ENCODE measurements at regions not wholly inside any gene's neighbourhood (a gene's known extent, or its start where the extent isn't known, plus 50 kb on each side); places are given as distances from the start of the nearest gene placed in this dataset.

GRCh38 chr2:144703852-144704708 lies 184.2 kb upstream of the ZEB2 start:
- DNase-seq = peak; percentile 15 to 37
- Histone ChIP-seq H3K36me3 (no peaks in the 10 kb centered on the region), H3K27me3 (no peaks in the 10 kb centered on the region), H3K27ac (no peak overlapping the region), H3K9me3 (no peaks in the 10 kb centered on the region), H3K4me3 (no peak overlapping the region), H3K4me1 (no peaks in the 10 kb centered on the region)
- TF ChIP-seq CTCF (IDR thresholded peaks at IDR 0.05) (no peak), POLR2A (IDR thresholded peaks at IDR 0.05) (no peak)
- intact Hi-C loops (cut with DNase I; ENCODE audit: low total_unique reads) = no loop called here

GRCh38 chr2:144702051-144702450 lies 182.1 kb upstream of the ZEB2 start:
- Histone ChIP-seq H3K4me1 (no peaks in the 10 kb centered on the region), H3K9me3 (no peaks in the 10 kb centered on the region), H3K36me3 (no peaks in the 10 kb centered on the region), H3K27me3 (no peaks in the 10 kb centered on the region), H3K4me3 (no peak overlapping the region), H3K27ac (no peak overlapping the region)
- no peak for TF ChIP-seq POLR2A (IDR thresholded peaks at IDR 0.05)
- TF ChIP-seq CTCF (IDR thresholded peaks at IDR 0.05) = no peak
- intact Hi-C loops (cut with DNase I; ENCODE audit: low total_unique reads) = no loop called here
- DNase-seq = no peak

GRCh38 chr2:144701259-144701658 lies 181.3 kb upstream of the ZEB2 start:
- intact Hi-C loops (cut with DNase I; ENCODE audit: low total_unique reads) = no loop called here
- Histone ChIP-seq H3K27me3 (no peaks in the 10 kb centered on the region), H3K4me1 (no peaks in the 10 kb centered on the region), H3K27ac (no peak overlapping the region), H3K9me3 (no peaks in the 10 kb centered on the region), H3K4me3 (no peak overlapping the region), H3K36me3 (no peaks in the 10 kb centered on the region)
- no peak for DNase-seq
- TF ChIP-seq CTCF (IDR thresholded peaks at IDR 0.05) (no peak), POLR2A (IDR thresholded peaks at IDR 0.05) (no peak)

- no peaks in the 10 kb centered on the region for H3K27me3 ChIP-seq
- intact Hi-C loops (cut with DNase I; ENCODE audit: low total_unique reads) = no loop called here
- no peaks in the 10 kb centered on the region for H3K4me1 ChIP-seq
- no peak overlapping the region for H3K27ac ChIP-seq
- TF ChIP-seq POLR2A (IDR thresholded peaks at IDR 0.05) = no peak
- no peak for TF ChIP-seq CTCF (IDR thresholded peaks at IDR 0.05)
- no peaks in the 10 kb centered on the region for H3K9me3 ChIP-seq
- no peak overlapping the region for H3K4me3 ChIP-seq
- H3K36me3 ChIP-seq = no peaks in the 10 kb centered on the region
- DNase-seq = no peak
These were observed 178.2 kb upstream of the ZEB2 start for GRCh38 chr2:144698156-144698555.

GRCh38 chr2:144695657-144696056 lies 175.7 kb upstream of the ZEB2 start:
- Histone ChIP-seq H3K27ac (no peak overlapping the region), H3K9me3 (no peaks in the 10 kb centered on the region), H3K27me3 (no peaks in the 10 kb centered on the region), H3K4me1 (no peaks in the 10 kb centered on the region), H3K36me3 (no peaks in the 10 kb centered on the region), H3K4me3 (no peak overlapping the region)
- intact Hi-C loops (cut with DNase I; ENCODE audit: low total_unique reads) = no loop called here
- no peak for DNase-seq
- TF ChIP-seq POLR2A (IDR thresholded peaks at IDR 0.05) (no peak), CTCF (IDR thresholded peaks at IDR 0.05) (no peak)

All from uterus (tissue), 3 donors.